ENCODE measurements at regions not wholly inside any gene's neighbourhood (a gene's known extent, or its start where the extent isn't known, plus 50 kb on each side); places are given as distances from the start of the nearest gene placed in this dataset.

DNA sequence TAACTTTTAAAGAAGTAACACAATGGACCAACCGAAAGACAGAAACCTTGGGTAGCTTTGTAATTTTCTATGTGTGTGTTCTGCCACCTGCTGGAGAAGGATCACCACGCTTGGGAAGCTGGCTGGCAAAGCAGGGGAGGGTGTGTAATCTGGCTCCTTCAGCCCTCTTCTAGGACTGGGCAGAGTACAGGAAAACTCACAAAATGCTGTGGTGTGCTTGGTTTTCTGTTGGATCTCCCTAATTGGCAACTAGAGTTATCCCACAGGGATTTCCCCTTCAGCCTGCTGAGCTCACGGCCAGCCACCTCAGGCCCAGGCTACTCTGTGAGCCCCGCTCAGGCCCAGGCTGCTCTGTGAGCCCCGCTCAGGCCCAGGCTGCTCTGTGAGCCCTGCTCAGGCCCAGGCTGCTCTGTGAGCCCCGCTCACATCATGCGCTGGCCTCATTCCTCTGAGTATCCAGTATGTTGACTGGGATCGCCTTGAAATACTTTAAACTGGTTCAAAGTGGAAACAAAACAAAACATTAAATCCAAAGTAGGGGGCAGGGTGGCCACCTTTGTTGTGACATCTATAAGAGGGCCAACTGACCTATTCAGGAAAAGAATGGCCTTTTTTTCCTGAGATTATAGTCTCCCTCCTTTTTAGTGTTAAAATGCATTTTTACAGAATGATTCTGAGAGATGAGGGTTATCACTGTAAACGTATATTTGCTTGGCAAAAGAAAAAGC lies 52.0 kb upstream of the RNU6-8 start:
- no peaks in the 10 kb centered on the region for H3K9me3 ChIP-seq (ENCODE audit: low read length)
- H3K4me3 ChIP-seq (ENCODE audit: low read depth in 1 of 2, low read length in 2 of 2): no peak overlapping the region
- H3K36me3 ChIP-seq (ENCODE audit: insufficient read depth, low read length): no peaks in the 10 kb centered on the region
- H3K9ac ChIP-seq (ENCODE audit: low read length): no peak overlapping the region
- no peaks in the 10 kb centered on the region for H3K27me3 ChIP-seq (ENCODE audit: control insufficient read depth in 1 of 2, insufficient read depth in 2 of 2, low read length in 2 of 2)
- H3K4me1 ChIP-seq (ENCODE audit: insufficient read depth, low read length): peaks cover 50% of the 10 kb centered on the region
- H3K27ac ChIP-seq (ENCODE audit: low read depth, low read length): peak overlapping the region; percentile 70

DNA sequence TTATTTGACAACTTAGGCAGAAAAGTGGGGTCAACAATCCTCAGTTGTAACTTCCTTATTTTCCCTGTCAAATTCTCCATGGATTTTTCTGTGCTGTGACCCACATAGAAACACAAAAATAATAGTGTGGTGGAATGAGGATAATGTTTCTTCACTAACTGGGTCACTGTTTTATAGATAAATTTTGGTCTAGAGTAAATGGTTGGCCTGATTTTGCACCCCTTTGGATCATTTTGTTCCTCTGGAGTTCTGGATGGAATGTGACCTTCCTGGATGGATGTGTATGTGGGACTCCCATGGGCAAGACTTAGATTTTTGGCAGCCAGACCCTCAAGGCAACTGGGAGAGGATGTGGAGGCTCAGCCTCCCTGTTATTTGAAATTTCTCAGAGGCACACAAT lies 52.7 kb upstream of the RNU6-8 start:
- Histone ChIP-seq H3K4me3 (ENCODE audit: low read depth in 1 of 2, low read length in 2 of 2) (no peak overlapping the region), H3K9me3 (ENCODE audit: low read length) (no peaks in the 10 kb centered on the region), H3K27ac (ENCODE audit: low read depth, low read length) (peak overlapping the region; percentile 12), H3K27me3 (ENCODE audit: control insufficient read depth in 1 of 2, insufficient read depth in 2 of 2, low read length in 2 of 2) (no peaks in the 10 kb centered on the region), H3K9ac (ENCODE audit: low read length) (no peak overlapping the region), H3K4me1 (ENCODE audit: insufficient read depth, low read length) (peaks cover 50% of the 10 kb centered on the region), H3K36me3 (ENCODE audit: insufficient read depth, low read length) (no peaks in the 10 kb centered on the region)

DNA sequence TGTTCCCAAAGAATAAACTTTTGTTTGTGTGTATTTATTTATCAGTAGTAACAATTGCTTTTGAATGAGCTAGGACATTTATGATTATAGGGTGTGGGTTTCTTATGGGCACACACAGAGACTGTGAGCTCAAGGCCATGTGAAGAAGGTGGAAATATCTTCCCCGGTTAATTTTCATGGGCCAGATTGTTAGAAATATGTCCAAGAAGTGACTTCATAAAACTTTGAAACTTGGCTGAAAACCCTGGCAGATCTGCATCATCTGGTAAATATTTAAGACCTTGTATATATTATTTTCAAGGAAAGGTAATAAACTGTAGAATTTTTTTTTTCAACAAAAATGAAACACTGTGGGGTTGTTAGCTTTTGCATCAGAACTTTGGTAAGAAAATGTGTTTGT lies 53.5 kb upstream of the RNU6-8 start:
- Histone ChIP-seq H3K4me1 (ENCODE audit: insufficient read depth, low read length) (peaks cover 42% of the 10 kb centered on the region), H3K4me3 (ENCODE audit: low read depth in 1 of 2, low read length in 2 of 2) (no peak overlapping the region), H3K27ac (ENCODE audit: low read depth, low read length) (no peak overlapping the region), H3K36me3 (ENCODE audit: insufficient read depth, low read length) (no peaks in the 10 kb centered on the region), H3K27me3 (ENCODE audit: control insufficient read depth in 1 of 2, insufficient read depth in 2 of 2, low read length in 2 of 2) (no peaks in the 10 kb centered on the region), H3K9ac (ENCODE audit: low read length) (no peak overlapping the region), H3K9me3 (ENCODE audit: low read length) (no peaks in the 10 kb centered on the region)

DNA sequence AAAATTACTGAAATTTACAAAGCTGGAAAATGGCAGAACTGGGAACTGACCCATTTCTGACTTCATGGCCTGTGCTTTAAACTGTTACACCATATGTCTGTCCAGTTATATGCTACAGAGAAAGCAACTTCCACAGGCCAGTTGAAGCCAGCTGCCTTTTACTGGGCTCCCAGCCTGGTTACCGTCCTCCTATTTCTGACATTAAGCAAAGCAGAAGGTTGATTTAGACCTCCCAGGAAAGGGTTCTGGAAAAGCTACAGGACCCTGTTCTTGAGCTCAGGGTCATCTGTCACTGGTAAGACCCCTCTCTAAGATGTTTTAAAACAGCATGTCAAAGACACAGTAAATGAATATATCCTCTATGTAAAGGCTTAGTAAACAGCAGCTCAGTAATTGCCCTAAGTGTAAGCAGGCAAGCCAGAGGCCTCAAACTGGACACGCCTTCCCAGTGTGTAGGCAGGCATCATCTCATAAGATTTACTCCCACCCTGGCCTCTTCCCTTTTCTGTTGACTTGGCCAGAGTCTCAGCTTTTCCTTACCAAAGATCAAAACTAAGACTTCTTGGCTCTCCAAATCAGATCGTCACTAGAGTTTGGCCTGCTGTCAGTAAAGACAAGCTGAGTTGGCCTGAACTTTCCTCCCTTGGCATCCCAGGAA lies 55.4 kb upstream of the RNU6-8 start:
- peak overlapping the region; percentile 53 for H3K27ac ChIP-seq (ENCODE audit: low read depth, low read length)
- H3K4me1 ChIP-seq (ENCODE audit: insufficient read depth, low read length): peaks cover 37% of the 10 kb centered on the region
- peaks cover 7% of the 10 kb centered on the region for H3K9me3 ChIP-seq (ENCODE audit: low read length)
- H3K27me3 ChIP-seq (ENCODE audit: control insufficient read depth in 1 of 2, insufficient read depth in 2 of 2, low read length in 2 of 2): no peaks in the 10 kb centered on the region
- no peak overlapping the region for H3K4me3 ChIP-seq (ENCODE audit: low read depth in 1 of 2, low read length in 2 of 2)
- no peaks in the 10 kb centered on the region for H3K36me3 ChIP-seq (ENCODE audit: insufficient read depth, low read length)
- H3K9ac ChIP-seq (ENCODE audit: low read length): no peak overlapping the region

DNA sequence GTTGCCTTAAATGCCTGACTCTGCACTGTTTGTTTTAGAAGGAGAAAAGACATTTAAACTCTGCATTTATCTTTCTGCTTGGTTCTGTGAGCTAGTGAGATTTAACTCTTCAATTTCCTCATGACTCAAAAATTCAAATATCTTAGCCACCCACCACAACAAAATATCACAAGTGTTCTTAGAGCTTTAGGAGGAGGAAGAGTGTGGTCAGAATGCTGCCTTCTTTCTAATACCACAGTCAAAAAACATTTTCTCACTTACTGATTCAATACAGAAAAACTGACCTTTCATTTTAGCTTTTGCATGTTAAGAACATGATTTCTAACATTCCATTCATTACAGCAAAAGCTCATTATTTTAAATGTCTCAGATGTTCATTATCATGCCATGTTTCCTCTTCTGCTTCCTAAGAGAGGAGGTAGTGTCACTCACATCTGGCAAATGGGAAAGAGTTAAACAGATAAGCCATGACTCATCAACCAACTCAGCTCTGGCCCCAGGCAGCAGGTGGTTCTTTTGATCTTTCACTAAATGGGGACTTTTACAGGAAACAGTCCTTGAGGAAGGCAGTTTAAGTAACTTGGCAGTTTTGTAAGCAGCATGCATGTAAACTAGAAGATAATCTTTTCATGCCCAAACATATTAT lies 56.4 kb upstream of the RNU6-8 start:
- H3K9me3 ChIP-seq (ENCODE audit: low read length): peaks cover 15% of the 10 kb centered on the region
- H3K9ac ChIP-seq (ENCODE audit: low read length): no peak overlapping the region
- H3K27ac ChIP-seq (ENCODE audit: low read depth, low read length): no peak overlapping the region
- peaks cover 36% of the 10 kb centered on the region for H3K4me1 ChIP-seq (ENCODE audit: insufficient read depth, low read length)
- no peaks in the 10 kb centered on the region for H3K27me3 ChIP-seq (ENCODE audit: control insufficient read depth in 1 of 2, insufficient read depth in 2 of 2, low read length in 2 of 2)
- no peak overlapping the region for H3K4me3 ChIP-seq (ENCODE audit: low read depth in 1 of 2, low read length in 2 of 2)
- no peaks in the 10 kb centered on the region for H3K36me3 ChIP-seq (ENCODE audit: insufficient read depth, low read length)

DNA sequence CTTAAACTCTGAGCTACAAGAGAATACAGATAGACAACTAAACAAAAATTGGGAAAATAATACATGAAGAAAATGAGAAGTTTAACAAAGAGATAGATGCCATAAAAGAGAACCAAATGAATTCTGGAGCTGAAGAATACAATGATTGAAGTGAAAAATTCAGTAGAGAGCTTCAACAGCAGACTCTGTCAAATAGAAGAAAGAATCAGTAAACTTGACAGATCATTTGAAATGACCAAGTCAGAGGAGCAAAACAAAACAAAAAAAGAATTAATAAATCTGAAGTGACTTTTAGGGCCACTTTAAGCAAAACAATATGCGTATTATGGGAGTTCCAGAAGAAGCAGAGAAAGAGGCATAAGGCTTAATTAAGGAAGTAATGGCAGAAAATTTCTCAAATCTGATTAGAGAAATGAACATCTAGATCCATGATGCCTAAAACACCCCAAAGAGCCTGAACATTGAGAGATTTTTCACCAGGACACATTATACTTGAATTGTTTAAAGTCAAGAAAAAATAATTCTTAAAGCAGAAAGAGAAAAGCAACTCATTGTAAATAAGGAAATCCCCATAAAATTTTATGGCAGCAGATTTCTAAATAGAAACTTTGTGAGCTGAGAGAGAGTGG lies 61.0 kb upstream of the RNU6-8 start:
- no peaks in the 10 kb centered on the region for H3K36me3 ChIP-seq (ENCODE audit: insufficient read depth, low read length)
- H3K4me1 ChIP-seq (ENCODE audit: insufficient read depth, low read length): peaks cover 5% of the 10 kb centered on the region
- H3K27ac ChIP-seq (ENCODE audit: low read depth, low read length): no peak overlapping the region
- H3K4me3 ChIP-seq (ENCODE audit: low read depth in 1 of 2, low read length in 2 of 2): no peak overlapping the region
- H3K9ac ChIP-seq (ENCODE audit: low read length): no peak overlapping the region
- H3K27me3 ChIP-seq (ENCODE audit: control insufficient read depth in 1 of 2, insufficient read depth in 2 of 2, low read length in 2 of 2): no peaks in the 10 kb centered on the region
- H3K9me3 ChIP-seq (ENCODE audit: low read length): peaks cover 15% of the 10 kb centered on the region

DNA sequence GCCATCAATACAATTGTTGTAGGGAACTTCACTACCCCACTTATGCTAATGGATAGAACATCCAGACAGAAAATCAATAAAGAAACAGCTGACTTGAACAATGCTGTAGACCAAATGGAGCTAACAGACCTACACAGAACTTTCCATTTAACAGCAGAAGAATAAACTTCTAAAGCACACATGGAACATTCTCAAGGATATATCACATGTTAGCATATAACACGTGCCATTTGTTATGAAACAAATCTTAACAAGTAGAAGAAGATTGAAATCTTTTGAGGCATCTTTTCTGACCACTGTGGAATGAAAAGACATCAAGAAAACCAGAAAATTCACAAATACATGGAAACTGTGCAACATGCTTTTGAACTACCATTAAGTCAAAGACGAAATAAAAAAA lies 62.5 kb upstream of the RNU6-8 start:
- no peaks in the 10 kb centered on the region for H3K36me3 ChIP-seq (ENCODE audit: insufficient read depth, low read length)
- no peaks in the 10 kb centered on the region for H3K27me3 ChIP-seq (ENCODE audit: control insufficient read depth in 1 of 2, insufficient read depth in 2 of 2, low read length in 2 of 2)
- H3K9ac ChIP-seq (ENCODE audit: low read length): no peak overlapping the region
- H3K9me3 ChIP-seq (ENCODE audit: low read length): peaks cover 15% of the 10 kb centered on the region
- no peaks in the 10 kb centered on the region for H3K4me1 ChIP-seq (ENCODE audit: insufficient read depth, low read length)
- no peak overlapping the region for H3K4me3 ChIP-seq (ENCODE audit: low read depth in 1 of 2, low read length in 2 of 2)
- H3K27ac ChIP-seq (ENCODE audit: low read depth, low read length): no peak overlapping the region

DNA sequence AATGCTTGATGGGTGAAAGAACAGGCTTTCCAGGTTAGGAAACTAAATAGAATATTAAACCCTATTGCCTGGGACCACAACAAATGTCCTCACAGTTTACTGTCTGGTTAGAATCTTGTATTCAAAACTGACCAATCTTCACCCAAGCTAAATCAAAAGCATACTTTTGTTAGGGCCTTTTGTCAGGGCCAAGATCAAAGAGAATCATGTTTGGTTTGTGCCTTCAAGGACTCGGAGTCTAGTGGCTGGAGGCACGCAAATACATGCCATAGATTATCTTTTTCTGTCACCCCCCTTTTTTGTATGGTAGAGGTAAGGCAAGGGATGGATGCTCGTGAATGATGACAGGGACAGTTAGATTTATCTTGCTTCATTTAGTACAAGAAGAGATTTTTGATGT lies 51.1 kb upstream of the AKAP6 start:
- H3K9me3 ChIP-seq (ENCODE audit: low read length): no peaks in the 10 kb centered on the region
- no peak overlapping the region for H3K4me3 ChIP-seq (ENCODE audit: low read depth in 1 of 2, low read length in 2 of 2)
- H3K27me3 ChIP-seq (ENCODE audit: control insufficient read depth in 1 of 2, insufficient read depth in 2 of 2, low read length in 2 of 2): no peaks in the 10 kb centered on the region

More for the DNA sequence above, 51.1 kb upstream of the AKAP6 start:
- Histone ChIP-seq H3K36me3 (ENCODE audit: insufficient read depth, low read length) (no peaks in the 10 kb centered on the region), H3K4me1 (ENCODE audit: insufficient read depth, low read length) (no peaks in the 10 kb centered on the region), H3K27ac (ENCODE audit: low read depth, low read length) (no peak overlapping the region), H3K9ac (ENCODE audit: low read length) (no peak overlapping the region)

All from muscle layer of colon (tissue), 2 donors.